ENCODE measurements at regions not wholly inside any gene's neighbourhood (a gene's known extent, or its start where the extent isn't known, plus 50 kb on each side); places are given as distances from the start of the nearest gene placed in this dataset.

GRCh38 chr11:131121426-131122333, 205.4 kb upstream of the SNX19 start:
- no peak for DNase-seq

- no peak for DNase-seq
These were observed 206.2 kb upstream of the SNX19 start for GRCh38 chr11:131122448-131122847.

GRCh38 chr11:131129474-131129873, 213.2 kb upstream of the SNX19 start:
- no peak for DNase-seq

GRCh38 chr11:131135611-131136010, 219.3 kb upstream of the SNX19 start:
- no peak for DNase-seq

GRCh38 chr11:131136486-131136885, 220.2 kb upstream of the SNX19 start:
- no peak for DNase-seq

GRCh38 chr11:131137046-131137445, 220.8 kb upstream of the SNX19 start:
- no peak for DNase-seq

- DNase-seq, result peak; percentile 2 to 3
These were observed 222.5 kb upstream of the SNX19 start for GRCh38 chr11:131138731-131139130.

- DNase-seq, result no peak
These were observed 224.6 kb upstream of the NTM start for GRCh38 chr11:131145791-131146190.

- no peak for DNase-seq
These were observed 223.5 kb upstream of the NTM start for GRCh38 chr11:131146827-131147490.

GRCh38 chr11:131154351-131154750, 216.1 kb upstream of the NTM start:
- no peak for DNase-seq

GRCh38 chr11:131157678-131158077, 212.7 kb upstream of the NTM start:
- no peak for DNase-seq

- DNase-seq, result no peak
These were observed 209.6 kb upstream of the NTM start for GRCh38 chr11:131160846-131161245.

GRCh38 chr11:131163613-131164012, 206.8 kb upstream of the NTM start:
- DNase-seq, result no peak

- DNase-seq, result no peak
These were observed 205.4 kb upstream of the NTM start for GRCh38 chr11:131165036-131165435.

- no peak for DNase-seq
These were observed 201.3 kb upstream of the NTM start for GRCh38 chr11:131168839-131169713.

- DNase-seq, result no peak
These were observed 198.4 kb upstream of the NTM start for GRCh38 chr11:131172011-131172410.

GRCh38 chr11:131178020-131178419, 192.4 kb upstream of the NTM start:
- no peak for DNase-seq

GRCh38 chr11:131178596-131178995, 191.8 kb upstream of the NTM start:
- no peak for DNase-seq

- DNase-seq, result no peak
These were observed 190.6 kb upstream of the NTM start for GRCh38 chr11:131179836-131180235.

GRCh38 chr11:131185915-131186314, 184.5 kb upstream of the NTM start:
- DNase-seq, result no peak

GRCh38 chr11:131186629-131187101, 183.8 kb upstream of the NTM start:
- no peak for DNase-seq

GRCh38 chr11:131190446-131190845, 180.0 kb upstream of the NTM start:
- no peak for DNase-seq

Measured in right lung (tissue), 2 donors.